Effector memory CD4-positive, alpha-beta T cell (primary cell): ENCODE measurements at regions not wholly inside any gene's neighbourhood (a gene's known extent, or its start where the extent isn't known, plus 50 kb on each side); places are given as distances from the start of the nearest gene placed in this dataset.

ENCODE experiments used
- DNase-seq, 3 donors: peaks; one replicate each; pipeline ENCODE4 v3.0.0-alpha.2; 2020
- H3K27ac ChIP-seq: 2 replicates; pipeline ENCODE4 v1.7.0; 2013; ENCODE audit warnings: mild to moderate bottlenecking, low read length, moderate library complexity; ENCODE audit not compliant: insufficient read depth, poor library complexity, severe bottlenecking
- H3K27me3 ChIP-seq: replicated peaks from 2 replicates; pipeline ENCODE4 v1.7.0; 2013; ENCODE audit warnings: mild to moderate bottlenecking, low read length; ENCODE audit not compliant: insufficient read depth, control insufficient read depth, poor library complexity, severe bottlenecking
- H3K36me3 ChIP-seq: 2 replicates; pipeline ENCODE4 v1.7.0; 2013; ENCODE audit warnings: mild to moderate bottlenecking, low read length, moderate library complexity; ENCODE audit not compliant: control insufficient read depth, insufficient read depth
- H3K4me1 ChIP-seq: 2 replicates; pipeline ENCODE4 v1.7.0; 2013; ENCODE audit warnings: low read length, mild to moderate bottlenecking; ENCODE audit not compliant: control insufficient read depth, insufficient read depth, poor library complexity, severe bottlenecking
- H3K4me3 ChIP-seq: 2 replicates; pipeline ENCODE4 v1.7.0; 2013; ENCODE audit warnings: low read length, low read depth, mild to moderate bottlenecking; ENCODE audit not compliant: insufficient read depth, poor library complexity, severe bottlenecking
- H3K9me3 ChIP-seq: 2 replicates; pipeline ENCODE4 v1.7.0; 2013; ENCODE audit warnings: mild to moderate bottlenecking, low read length, moderate library complexity; ENCODE audit not compliant: control insufficient read depth

- Histone ChIP-seq H3K36me3 (no peaks in the 10 kb centered on the region), H3K27me3 (no peaks in the 10 kb centered on the region), H3K9me3 (no peaks in the 10 kb centered on the region), H3K4me1 (no peaks in the 10 kb centered on the region), H3K4me3 (no peak overlapping the region), H3K27ac (no peak overlapping the region)
- no peak for DNase-seq
Observed at GRCh38 chr4:145351162-145351561, 130.5 kb upstream of the SMAD1 start.

GRCh38 chr4:145348291-145348690 is 133.4 kb upstream of the SMAD1 start:
- Histone ChIP-seq H3K27ac (no peak overlapping the region), H3K4me1 (no peaks in the 10 kb centered on the region), H3K4me3 (no peak overlapping the region), H3K9me3 (no peaks in the 10 kb centered on the region), H3K36me3 (no peaks in the 10 kb centered on the region), H3K27me3 (no peaks in the 10 kb centered on the region)
- DNase-seq, result no peak

GRCh38 chr4:145347684-145348083 is 134.0 kb upstream of the SMAD1 start:
- Histone ChIP-seq H3K4me1 (no peaks in the 10 kb centered on the region), H3K9me3 (no peaks in the 10 kb centered on the region), H3K27me3 (no peaks in the 10 kb centered on the region), H3K36me3 (no peaks in the 10 kb centered on the region), H3K27ac (no peak overlapping the region), H3K4me3 (no peak overlapping the region)
- no peak for DNase-seq

- H3K27me3 ChIP-seq, result no peaks in the 10 kb centered on the region
- no peaks in the 10 kb centered on the region for H3K36me3 ChIP-seq
- H3K4me1 ChIP-seq, result no peaks in the 10 kb centered on the region
- H3K9me3 ChIP-seq, result no peaks in the 10 kb centered on the region
- H3K27ac ChIP-seq, result no peak overlapping the region
- H3K4me3 ChIP-seq, result no peak overlapping the region
- DNase-seq, result no peak
Observed at GRCh38 chr4:145346081-145346480, 135.6 kb upstream of the SMAD1 start.

GRCh38 chr4:145345401-145345800 is 136.3 kb upstream of the SMAD1 start:
- DNase-seq, result no peak
- no peaks in the 10 kb centered on the region for H3K4me1 ChIP-seq
- H3K27me3 ChIP-seq, result peaks cover 2% of the 10 kb centered on the region
- H3K4me3 ChIP-seq, result no peak overlapping the region
- no peak overlapping the region for H3K27ac ChIP-seq
- H3K9me3 ChIP-seq, result no peaks in the 10 kb centered on the region
- H3K36me3 ChIP-seq, result no peaks in the 10 kb centered on the region

- Histone ChIP-seq H3K9me3 (no peaks in the 10 kb centered on the region), H3K4me3 (no peak overlapping the region), H3K36me3 (no peaks in the 10 kb centered on the region), H3K4me1 (no peaks in the 10 kb centered on the region), H3K27ac (no peak overlapping the region), H3K27me3 (peaks cover 2% of the 10 kb centered on the region)
- DNase-seq, result no peak
Observed at GRCh38 chr4:145341381-145341780, 140.3 kb upstream of the SMAD1 start.

- H3K27ac ChIP-seq, result no peak overlapping the region
- H3K4me1 ChIP-seq, result no peaks in the 10 kb centered on the region
- no peak for DNase-seq
- H3K4me3 ChIP-seq, result no peak overlapping the region
- H3K27me3 ChIP-seq, result peaks cover 2% of the 10 kb centered on the region
- H3K9me3 ChIP-seq, result no peaks in the 10 kb centered on the region
- H3K36me3 ChIP-seq, result no peaks in the 10 kb centered on the region
Observed at GRCh38 chr4:145340071-145340675, 141.5 kb upstream of the SMAD1 start.

- H3K27ac ChIP-seq, result no peak overlapping the region
- no peak overlapping the region for H3K4me3 ChIP-seq
- peaks cover 2% of the 10 kb centered on the region for H3K27me3 ChIP-seq
- no peaks in the 10 kb centered on the region for H3K36me3 ChIP-seq
- H3K4me1 ChIP-seq, result no peaks in the 10 kb centered on the region
- no peaks in the 10 kb centered on the region for H3K9me3 ChIP-seq
- DNase-seq, result no peak
Observed at GRCh38 chr4:145339075-145339725, 142.5 kb upstream of the SMAD1 start.

- H3K27ac ChIP-seq, result no peak overlapping the region
- peaks cover 2% of the 10 kb centered on the region for H3K27me3 ChIP-seq
- no peaks in the 10 kb centered on the region for H3K36me3 ChIP-seq
- no peak for DNase-seq
- no peaks in the 10 kb centered on the region for H3K4me1 ChIP-seq
- H3K4me3 ChIP-seq, result no peak overlapping the region
- no peaks in the 10 kb centered on the region for H3K9me3 ChIP-seq
Observed at GRCh38 chr4:145338568-145338967, 143.1 kb upstream of the SMAD1 start.

- DNase-seq, result no peak
- Histone ChIP-seq H3K9me3 (no peaks in the 10 kb centered on the region), H3K36me3 (no peaks in the 10 kb centered on the region), H3K27me3 (peaks cover 2% of the 10 kb centered on the region), H3K27ac (no peak overlapping the region), H3K4me1 (no peaks in the 10 kb centered on the region), H3K4me3 (no peak overlapping the region)
Observed at GRCh38 chr4:145337391-145337790, 144.3 kb upstream of the SMAD1 start.
